AG08396 (cell line): ENCODE measurements at regions not wholly inside any gene's neighbourhood (a gene's known extent, or its start where the extent isn't known, plus 50 kb on each side); places are given as distances from the start of the nearest gene placed in this dataset.
"Not testable (repeated sequence)": the region's sequence is repeated elsewhere in the genome, so short reads cannot be mapped to it uniquely, and the experiment has no call there.

Experiments used
- DNase-seq: peaks from one replicate; pipeline ENCODE4 v3.0.0; 2012; ENCODE audit warnings: low spot score, mixed read lengths

DNA sequence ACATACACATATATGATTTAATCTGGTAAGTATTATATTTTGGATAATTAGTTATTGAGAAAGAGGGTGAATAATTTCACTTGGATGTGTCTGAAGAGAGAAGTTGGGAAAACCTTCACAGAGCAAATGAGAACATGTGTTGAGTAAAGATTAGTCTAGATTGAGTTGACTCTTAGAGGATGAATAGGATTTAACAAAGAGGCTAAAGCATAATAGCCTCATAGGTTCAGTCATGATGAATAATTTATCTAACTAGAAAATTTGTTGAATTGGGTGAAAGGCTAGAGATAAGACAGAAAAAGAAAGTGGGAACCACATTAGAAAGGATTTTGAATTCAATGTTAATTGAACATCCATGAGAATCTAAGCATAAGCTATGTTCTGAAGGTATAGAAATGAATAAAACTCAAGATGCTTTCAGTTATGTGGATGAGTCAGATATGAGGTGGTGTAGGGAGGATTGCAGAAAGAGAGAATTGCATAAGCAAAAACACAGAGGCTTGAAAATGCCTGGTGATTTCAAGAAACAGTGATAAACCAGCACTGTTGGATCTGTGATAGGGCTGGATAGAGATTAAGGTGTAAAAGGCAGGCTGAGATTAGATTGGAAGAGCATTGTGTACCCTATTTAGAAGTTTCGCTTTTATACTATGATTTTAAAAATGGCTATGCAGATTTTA, 207.6 kb upstream of the NR3C2 start:
- DNase-seq = peak; percentile 4

DNA sequence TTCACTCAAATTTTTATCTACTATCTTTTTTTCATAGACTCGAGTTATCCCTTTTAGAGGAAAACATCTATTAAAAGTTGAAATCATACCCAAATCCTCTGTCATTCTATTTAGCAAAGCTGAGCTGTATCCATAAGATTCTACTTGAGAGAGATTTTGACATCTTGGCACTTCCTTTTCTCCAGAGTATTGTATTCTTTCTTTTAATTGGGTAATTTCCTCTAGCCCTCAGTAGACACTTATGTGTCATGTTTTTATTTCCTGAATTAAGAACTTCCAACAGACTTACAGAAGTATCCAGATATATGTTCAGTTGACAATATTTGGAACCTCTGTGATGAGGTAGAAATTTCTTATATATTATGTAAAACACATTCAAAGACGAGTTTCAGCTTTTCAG, 201.6 kb upstream of the NR3C2 start:
- no peak for DNase-seq

DNA sequence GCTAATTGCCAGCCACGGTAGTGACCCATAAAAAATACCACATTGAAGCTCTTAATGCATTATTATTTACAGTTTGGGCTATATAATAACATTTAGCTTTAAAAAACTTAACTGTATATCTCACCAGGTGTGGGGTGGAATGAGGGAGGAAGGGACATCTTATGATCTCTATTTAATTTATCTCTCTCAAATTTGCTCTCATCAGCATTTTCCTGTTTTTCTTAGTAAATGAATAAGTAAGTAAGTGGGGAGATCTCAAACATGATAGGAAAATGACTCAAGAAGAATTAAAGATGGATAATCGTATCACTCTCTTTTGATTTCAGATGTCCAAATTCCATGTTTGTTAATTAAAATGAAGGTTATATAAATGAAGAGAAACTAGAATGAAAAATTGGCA, 200.7 kb upstream of the NR3C2 start:
- DNase-seq = no peak

DNA sequence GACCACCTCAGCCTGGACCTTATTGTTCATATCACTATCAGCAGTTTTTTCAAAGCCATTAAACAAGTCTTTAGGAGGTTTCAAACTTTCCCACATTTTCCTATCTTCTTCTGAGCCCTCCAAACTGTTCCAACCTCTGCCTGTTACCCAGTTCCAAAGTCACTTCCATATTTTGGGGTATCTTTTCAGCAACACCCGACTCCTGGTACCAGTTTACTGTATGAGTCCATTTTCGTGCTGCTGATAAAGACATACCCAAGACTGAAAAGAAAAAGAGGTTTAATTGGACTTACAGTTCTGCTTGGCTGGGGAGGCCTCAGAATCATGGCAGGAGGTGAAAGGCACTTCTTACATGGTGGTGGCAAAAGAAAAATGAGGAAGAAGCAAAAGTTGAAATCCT, 195.9 kb upstream of the NR3C2 start:
- not testable (repeated sequence) for DNase-seq

DNA sequence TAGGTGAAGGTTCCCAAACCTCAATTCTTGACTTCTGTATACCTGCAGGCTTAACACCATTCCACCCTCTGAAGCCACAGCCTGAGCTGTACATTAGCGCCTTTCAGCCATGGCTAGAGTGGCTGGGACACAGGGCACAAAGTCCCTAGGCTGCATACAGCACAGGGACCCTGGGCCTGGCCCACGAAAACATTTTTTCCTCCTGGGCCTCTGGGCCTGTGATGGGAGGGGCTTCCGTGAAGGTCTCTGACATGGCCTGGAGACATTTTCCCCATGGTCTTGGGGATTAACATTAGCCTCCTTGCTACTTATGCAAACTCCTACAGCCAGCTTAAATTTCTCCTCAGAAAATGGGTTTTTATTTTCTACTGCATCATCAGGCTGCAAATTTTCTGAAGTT, 195.2 kb upstream of the NR3C2 start:
- DNase-seq = not testable (repeated sequence)

DNA sequence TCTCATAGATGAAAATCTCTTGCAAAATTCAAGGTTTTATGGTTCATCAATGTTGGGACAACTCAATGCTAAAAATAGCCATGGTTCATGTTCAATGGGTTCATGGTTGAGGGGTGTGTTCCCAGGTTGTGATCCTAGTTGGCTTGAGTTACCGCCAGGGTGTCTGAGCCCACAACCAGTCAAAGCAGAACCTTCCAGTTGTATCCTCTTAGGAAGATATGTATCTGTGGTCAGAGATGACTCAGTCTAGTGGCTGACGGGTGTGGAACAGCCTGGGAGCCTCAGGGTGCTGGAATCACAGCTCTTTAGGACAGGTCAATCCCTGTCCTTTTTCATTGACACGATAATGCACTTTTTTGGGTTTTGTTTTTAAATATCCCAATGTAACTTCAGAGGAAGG, 192.3 kb upstream of the NR3C2 start:
- DNase-seq = no peak

DNA sequence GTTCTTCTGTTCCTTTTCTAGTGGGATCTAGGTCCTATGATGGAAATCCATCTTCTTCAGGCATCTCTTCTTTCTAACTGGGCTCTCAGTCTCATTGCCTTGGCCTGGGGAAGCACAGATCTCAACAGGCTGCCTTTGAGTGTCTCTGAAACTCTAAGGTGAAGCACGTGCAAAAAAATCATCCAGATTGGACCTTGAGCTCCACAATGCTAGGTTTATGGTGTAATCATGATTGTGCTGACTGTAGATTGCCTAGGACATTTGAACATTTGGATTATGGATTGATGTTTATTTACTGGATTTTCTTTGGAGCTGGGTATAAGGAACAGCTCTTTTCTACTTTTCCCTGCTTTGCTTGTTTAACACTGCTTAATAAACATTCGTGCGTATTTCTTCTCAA, 191.5 kb upstream of the NR3C2 start:
- no peak for DNase-seq

DNA sequence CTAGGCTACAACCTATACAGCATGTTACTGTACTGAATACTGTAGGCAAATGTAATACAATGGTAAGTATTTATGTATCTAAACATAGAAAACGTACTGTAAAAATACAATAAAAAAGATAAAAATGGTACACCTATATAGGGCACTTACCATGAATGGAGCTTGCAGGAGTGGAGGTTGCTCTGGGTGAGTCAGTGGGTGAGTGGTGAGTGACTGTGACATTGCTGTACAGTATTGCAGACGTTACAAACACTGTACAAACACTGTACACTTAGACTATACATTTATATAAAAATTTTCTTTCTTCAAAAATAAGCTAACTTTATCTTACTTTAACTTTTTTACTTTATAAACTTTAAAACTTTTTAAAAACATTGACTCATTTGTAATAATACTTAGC, 190.3 kb upstream of the NR3C2 start:
- no peak for DNase-seq

DNA sequence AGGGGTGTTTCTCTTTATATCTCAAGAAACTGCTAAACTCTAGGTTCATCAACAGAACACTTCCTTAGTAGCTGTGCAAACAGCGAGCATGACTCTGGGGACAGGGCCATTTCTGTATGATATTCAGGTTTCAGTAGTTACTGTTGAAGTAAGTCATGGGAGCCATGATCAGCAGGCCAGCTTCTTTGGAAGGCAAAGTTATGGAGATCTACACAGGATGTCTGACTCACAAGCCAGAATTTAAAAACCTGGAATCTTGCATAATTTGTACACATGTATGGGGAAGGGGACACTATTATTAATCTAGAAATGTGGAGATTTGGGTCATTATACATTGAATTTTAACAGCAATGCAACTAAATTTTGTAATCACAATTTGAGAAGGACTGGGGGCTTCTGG, 187.8 kb upstream of the NR3C2 start:
- DNase-seq = no peak

DNA sequence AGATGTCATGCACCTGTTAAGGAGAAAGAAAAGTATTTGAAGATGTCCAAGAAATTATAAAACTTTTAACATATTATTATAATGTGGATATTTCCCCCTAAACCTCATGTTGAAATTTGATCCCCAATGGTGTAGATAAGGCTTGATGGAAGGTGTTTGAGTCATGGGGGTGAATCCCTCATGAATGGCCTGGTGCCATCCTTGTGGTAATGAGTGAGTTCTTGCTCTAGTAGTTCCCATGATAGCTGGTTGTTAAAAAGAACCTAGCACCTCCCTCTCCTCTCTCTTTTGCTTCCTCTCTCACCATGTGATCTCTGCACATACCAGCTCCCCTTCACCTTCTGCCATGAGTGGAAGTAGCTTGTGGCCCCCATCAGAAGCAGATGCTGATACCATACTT, 176.6 kb upstream of the NR3C2 start:
- no peak for DNase-seq

DNA sequence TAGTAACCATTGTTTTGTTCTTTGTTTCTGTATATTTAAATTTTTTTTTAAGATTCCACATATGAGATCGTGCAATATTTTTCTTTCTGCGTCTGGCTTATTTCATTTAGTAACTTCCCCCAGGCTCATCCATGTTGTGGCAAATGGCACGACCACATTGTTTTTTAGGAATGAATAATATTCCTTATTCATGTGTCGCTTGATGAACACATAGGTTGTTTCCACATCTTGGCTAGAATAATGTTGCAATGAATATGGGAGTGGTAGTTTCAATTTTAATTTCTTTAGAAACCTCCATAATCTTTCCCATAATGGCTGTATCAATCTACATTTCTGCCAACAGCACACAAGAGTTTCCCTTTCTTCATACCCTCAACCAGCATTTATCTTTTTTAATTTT, 166.8 kb upstream of the NR3C2 start:
- DNase-seq = no peak

DNA sequence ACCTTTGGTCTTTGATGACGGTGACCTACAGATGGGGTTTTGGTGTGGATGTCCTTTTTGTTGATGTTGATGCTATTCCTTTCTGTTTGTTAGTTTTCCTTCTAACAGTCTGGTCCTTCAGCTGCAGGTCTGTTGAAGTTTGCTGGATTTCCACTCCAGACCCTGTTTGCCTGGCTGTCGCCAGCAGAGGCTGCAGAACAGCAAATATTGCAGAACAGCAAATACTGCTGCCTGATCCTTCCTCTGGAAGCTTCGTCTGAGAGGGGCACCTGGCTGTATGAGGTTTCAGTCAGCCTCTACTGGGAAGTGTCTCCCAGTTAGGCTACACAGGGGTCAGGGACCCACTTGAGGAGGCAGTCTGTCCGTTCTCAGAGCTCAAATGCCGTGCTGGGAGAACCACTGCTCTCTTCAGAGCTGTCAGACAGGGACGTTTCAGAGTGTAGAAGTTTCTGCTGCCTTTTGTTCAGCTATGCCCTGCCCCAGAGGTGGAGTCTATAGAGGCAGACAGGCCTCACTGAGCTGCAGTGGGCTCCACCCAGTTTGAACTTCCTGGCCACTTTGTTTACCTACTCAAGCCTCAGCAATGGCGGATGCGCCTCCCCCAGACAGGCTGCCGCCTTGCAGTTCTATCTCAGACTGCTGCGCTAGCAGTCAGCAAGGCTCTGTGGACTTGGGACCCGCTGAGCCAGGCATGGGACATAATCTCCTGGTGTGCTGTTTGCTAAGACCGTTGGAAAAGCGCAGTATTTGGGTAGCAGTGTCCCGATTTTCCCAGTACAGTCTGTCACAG, 156.4 kb upstream of the NR3C2 start:
- DNase-seq = not testable (repeated sequence)

DNA sequence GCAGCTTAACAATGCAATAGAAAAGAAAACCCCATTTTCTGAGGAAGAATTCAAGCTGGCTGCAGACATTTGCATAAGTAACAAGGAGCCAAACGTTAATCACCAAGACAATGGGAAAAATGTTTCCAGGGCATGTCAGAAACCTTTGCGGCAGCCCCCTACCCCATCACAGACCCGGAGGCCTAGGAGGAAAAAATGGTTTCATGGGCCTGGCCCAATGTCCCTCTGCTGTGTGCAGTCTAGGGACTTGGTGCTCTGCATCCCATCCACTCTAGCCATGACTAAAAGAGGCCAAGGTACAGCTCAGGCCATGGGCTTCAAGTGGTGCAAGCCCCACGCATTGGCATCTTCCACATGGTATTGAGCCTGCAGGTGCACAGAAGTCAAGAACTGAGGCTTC, 147.0 kb upstream of the NR3C2 start:
- DNase-seq = no peak

DNA sequence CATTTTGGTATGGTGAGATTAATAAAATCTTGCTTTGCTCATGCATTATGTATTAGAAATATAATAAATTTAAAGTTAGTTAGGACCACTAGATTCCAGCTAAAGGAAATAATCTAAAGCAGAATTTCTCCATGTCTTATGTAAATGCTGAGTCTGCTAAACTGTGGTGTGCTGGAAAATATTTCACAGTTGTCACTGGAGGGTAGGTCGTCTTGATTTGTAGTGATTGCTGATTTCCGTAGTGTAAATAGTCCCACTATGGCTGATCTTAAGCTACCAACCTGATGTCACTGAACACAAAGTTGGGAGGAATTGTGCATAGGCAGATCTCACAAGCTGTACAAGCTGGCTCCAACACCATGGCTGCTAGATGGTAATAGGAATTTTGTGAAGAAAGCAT, 133.4 kb upstream of the NR3C2 start:
- no peak for DNase-seq

DNA sequence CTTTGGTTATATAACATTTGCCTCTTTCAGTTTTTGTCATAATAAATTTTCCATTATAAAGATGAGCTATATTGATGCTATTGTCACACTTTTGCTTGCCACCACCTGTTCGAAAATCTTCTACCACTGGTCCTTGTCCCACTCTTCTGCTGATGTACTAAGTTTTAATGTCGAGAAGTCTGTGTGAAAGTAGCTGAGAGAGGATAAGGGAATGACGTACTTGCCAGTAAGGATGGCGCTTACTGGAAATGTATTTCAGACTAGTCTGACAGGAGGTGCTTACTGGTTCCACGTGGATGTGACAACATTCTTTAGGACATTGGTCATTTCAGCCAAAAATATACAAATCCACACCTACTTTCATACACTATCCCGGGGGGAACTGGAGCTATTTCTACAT, 132.7 kb upstream of the NR3C2 start:
- no peak for DNase-seq

DNA sequence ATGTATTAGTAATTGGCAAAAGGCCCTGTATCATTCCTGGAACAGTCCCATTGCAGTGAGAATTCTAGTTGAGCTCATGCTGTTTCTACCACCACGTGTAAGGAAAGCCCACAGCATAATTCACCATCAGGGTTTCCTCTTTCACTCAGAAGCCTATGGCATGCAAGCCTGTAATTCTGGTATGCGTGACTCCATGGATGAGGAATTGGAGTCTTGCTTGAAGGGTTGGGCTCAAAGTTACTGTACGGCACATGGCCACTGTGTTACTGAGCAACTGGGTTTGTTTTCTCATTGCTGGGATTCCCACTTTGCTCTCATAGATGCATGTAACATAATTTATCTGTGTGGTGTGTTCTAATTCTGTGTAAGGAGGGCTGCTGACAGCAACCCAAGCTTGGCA, 132.3 kb upstream of the NR3C2 start:
- peak; percentile 31 for DNase-seq

DNA sequence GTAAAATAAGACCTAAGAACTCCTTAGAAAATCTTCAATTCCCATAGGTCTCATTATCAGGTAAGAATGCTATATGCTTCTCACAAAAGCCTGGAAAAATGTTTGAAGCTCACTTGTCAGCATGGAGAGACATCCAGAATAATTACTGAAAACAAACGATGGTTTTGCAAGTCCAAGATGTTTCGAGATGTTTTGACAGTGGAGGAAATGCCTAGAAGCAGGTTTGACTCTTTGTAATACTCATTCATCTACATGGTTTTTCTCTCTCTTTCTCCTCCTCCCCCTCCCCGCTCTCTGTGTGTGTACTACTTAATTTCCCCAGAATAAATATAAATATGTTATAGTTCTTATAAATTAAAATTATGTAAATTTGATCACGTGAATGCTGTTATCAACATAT, 131.9 kb upstream of the NR3C2 start:
- DNase-seq = no peak

DNA sequence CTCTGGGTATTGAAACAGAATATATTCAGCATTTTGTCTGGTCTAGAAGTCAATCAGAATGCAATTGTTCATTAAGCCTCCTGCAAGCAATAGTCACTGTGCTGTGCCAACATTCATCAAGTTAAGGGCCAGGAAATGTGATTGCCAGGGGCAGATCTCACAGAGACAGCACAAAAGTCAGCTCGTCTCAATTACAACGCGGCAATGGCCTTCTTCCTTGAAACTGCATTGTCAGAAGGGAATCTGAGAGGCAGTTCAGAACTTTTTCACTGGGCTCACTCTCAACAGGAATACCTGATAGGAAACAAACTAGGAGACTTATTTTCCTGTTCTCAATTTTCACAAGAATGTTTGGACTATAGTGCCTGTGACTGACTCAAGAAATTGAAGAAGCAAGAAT, 131.1 kb upstream of the NR3C2 start:
- no peak for DNase-seq

DNA sequence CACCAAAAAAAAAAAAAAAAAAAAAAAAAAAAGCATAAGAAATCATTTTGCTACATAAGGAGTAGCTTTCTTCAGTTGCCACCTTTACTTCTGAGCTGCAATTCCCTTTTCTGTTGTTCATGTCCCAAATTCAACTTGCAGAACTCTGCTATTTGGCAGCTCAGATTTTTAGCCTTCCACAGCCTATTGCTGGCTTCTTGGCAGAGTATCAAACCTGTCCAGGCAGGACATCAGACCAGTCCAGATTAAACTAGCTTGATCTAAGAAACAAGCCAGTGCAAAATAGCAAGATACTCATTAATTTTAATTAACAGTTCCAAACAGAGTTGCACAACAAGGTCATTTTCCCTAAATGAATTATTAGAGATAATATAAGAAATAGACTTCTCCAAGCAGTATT, 123.6 kb upstream of the NR3C2 start:
- no peak for DNase-seq

DNA sequence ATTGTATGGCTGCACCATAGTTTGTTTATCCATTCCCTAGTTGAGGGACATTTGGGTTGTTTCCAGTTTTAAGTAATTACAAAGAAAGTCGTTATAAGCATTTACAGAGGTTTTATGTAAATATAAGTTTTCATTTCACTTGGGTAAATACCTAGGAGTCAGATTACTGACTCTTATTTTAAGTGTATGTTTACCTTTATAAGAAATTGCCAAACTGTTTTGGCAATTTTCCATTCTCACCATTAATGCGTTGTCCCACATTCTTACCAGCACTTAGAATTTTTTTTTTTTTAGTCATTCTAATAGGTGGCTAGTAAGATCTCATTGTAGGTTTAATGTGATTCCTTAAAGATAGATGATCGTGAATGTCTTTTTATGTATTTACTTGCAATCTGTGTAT, 121.5 kb upstream of the NR3C2 start:
- no peak for DNase-seq

DNA sequence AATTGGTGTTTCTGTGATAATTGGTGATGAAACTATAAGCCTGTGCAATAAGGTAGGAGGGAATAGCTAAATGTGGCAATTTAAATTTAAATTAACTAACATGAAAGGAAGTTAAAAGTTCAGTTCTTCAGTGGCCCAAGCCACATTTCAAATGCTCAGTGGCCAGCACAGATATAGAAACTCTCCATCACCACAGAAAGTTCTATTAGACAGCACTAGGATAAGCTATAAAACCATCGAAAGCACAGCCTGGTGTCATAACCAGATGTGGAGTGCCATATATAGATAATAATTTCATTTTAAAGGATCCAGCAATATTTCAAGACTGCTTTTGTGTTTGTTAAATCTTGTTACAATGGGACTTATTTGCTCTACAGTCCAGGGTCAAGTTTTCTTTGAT, 119.3 kb upstream of the NR3C2 start:
- DNase-seq = no peak

DNA sequence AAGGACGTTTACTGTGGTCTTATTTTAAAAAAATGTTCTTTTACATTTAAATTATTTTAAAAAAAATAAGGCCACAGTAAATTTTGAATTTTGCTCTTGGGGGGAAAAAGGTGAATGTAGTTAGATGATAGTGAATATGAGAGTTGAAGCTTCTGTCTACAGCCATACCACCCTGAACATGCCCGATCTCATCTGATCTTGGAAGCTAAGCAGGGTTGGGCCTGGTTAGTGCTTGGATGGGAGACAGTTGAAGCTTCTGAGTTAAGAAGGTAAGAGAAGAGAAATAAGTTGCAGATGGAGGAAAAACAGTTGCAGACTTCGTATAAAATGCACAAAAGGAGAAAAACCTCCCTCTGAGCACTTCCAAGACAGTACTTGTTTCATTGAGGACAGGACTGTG, 115.6 kb upstream of the NR3C2 start:
- DNase-seq = no peak

DNA sequence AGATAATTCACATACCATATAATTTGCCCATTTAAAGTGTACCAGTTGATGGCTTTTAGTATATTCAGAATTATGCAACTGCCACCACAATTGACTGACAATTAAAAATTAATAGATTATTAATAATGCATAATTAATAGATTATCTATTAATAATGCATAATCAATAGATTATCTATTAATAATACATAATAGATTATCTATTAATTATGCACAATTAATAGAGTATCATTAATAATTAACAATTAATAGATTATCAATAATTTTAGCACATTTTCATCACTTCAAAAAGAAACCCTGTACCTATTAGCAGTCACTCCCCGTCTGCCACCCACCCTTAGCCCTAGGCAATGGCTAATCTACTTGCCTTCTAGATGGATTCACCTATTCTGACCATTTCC, 108.6 kb upstream of the NR3C2 start:
- DNase-seq = no peak
